IMR-90 (cell line): ENCODE measurements at regions not wholly inside any gene's neighbourhood (a gene's known extent, or its start where the extent isn't known, plus 50 kb on each side); places are given as distances from the start of the nearest gene placed in this dataset.

Experiments used
- ATAC-seq: fragments of 200-7000 bp; cut with Tn5 transposase; 2 replicates; pipeline ENCODE4 v1.9.1; 2020; ENCODE audit warnings: low read depth, mild to moderate bottlenecking, moderate library complexity
- BruUV-seq: library from RNA; stranded (reverse); fragments of 400-500 nt; replicated peaks from 2 replicates; lab custom pipeline; 2021; lab: Mats Ljungman, UMichigan
- CTCF ChIA-PET: fragments of 300-600 bp; formaldehyde crosslinking; extraction: SDS; loops from one replicate; lab custom pipeline; 2021; ENCODE audit warnings: antibody characterized with exemption; lab: Yijun Ruan, JAX
- POLR2A ChIA-PET: fragments of 300-600 bp; sonication (Branson Sonifier 250); formaldehyde crosslinking; loops from one replicate; lab custom pipeline; 2022; ENCODE audit warnings: antibody characterized with exemption; ENCODE audit not compliant: unreplicated experiment; lab: Charles Lee
- DNase-seq: peaks from one replicate; pipeline ENCODE4 v3.0.0; 2013
- H2AFZ ChIP-seq: replicated peaks from 2 replicates; pipeline ENCODE3; 2013; ENCODE audit warnings: low read length, mild to moderate bottlenecking; ENCODE audit not compliant: poor library complexity
- H2AK5ac ChIP-seq: 2 replicates; pipeline ENCODE4 v1.6.1; 2013; ENCODE audit warnings: low read depth, low read length, inconsistent platforms
- H2AK9ac ChIP-seq: replicated peaks from 2 replicates; pipeline ENCODE3; 2013; ENCODE audit warnings: mild to moderate bottlenecking, low read depth, low read length, moderate library complexity; ENCODE audit not compliant: poor library complexity
- H2BK120ac ChIP-seq: 2 replicates; pipeline ENCODE4 v1.6.1; 2013; ENCODE audit warnings: low read depth, low read length, inconsistent platforms
- H2BK15ac ChIP-seq: 3 replicates; pipeline ENCODE4 v1.6.1; 2013; ENCODE audit warnings: low read depth, low read length, inconsistent platforms
- H2BK20ac ChIP-seq: 2 replicates; pipeline ENCODE4 v1.6.1; 2013; ENCODE audit warnings: low read depth, mild to moderate bottlenecking, inconsistent platforms, low read length, moderate library complexity
- H2BK5ac ChIP-seq: 2 replicates; pipeline ENCODE4 v1.6.1; 2013; ENCODE audit warnings: mild to moderate bottlenecking, low read depth, low read length, inconsistent platforms; ENCODE audit not compliant: poor library complexity, severe bottlenecking
- H3K14ac ChIP-seq: replicated peaks from 2 replicates; pipeline ENCODE4 v1.6.1; 2013; ENCODE audit warnings: low read depth, low read length, inconsistent platforms
- H3K18ac ChIP-seq: 2 replicates; pipeline ENCODE4 v1.6.1; 2013; ENCODE audit warnings: low read depth, low read length, control low read depth
- H3K23ac ChIP-seq: 2 replicates; pipeline ENCODE4 v1.6.1; 2013; ENCODE audit warnings: low read depth, low read length, inconsistent platforms
- H3K27ac ChIP-seq: 2 replicates; pipeline ENCODE4 v1.5.1; 2013; ENCODE audit warnings: mild to moderate bottlenecking, control low read depth, low read length; ENCODE audit not compliant: insufficient read depth
- H3K27me3 ChIP-seq: 2 replicates; pipeline ENCODE4 v1.6.1; 2013; ENCODE audit warnings: low read length; ENCODE audit not compliant: control insufficient read depth, insufficient read depth
- H3K36me3 ChIP-seq: 2 replicates; pipeline ENCODE4 v1.6.1; 2013; ENCODE audit warnings: low read length, mixed read lengths; ENCODE audit not compliant: control insufficient read depth, insufficient read depth
- H3K4ac ChIP-seq: 2 replicates; pipeline ENCODE4 v1.6.1; 2013; ENCODE audit warnings: low read depth, low read length, inconsistent platforms
- H3K4me1 ChIP-seq: 2 replicates; pipeline ENCODE4 v1.6.1; 2013; ENCODE audit warnings: low read length, mixed read lengths; ENCODE audit not compliant: control insufficient read depth, insufficient read depth
- H3K4me2 ChIP-seq: 2 replicates; pipeline ENCODE4 v1.6.1; 2013; ENCODE audit warnings: low read depth, mild to moderate bottlenecking, control low read depth, low read length, moderate library complexity
- H3K4me3 ChIP-seq: 2 replicates; pipeline ENCODE4 v1.5.1; 2013; ENCODE audit warnings: low read depth, mild to moderate bottlenecking, control low read depth, low read length, moderate library complexity; ENCODE audit not compliant: insufficient read depth
- H3K56ac ChIP-seq: 2 replicates; pipeline ENCODE4 v1.6.1; 2013; ENCODE audit warnings: low read length, inconsistent platforms; ENCODE audit not compliant: insufficient read depth; ENCODE audit errors: extremely low read depth
- H3K79me1 ChIP-seq, 2 experiments: 2 replicates each; pipeline ENCODE4 v1.6.1; 2013; ENCODE audit warnings: low read length in 2 of 2, inconsistent platforms in 1 of 2, low read depth in 1 of 2
- H3K9ac ChIP-seq: 2 replicates; pipeline ENCODE4 v1.6.1; 2013; ENCODE audit warnings: low read depth, low read length, control low read depth
- H3K9me1 ChIP-seq: 2 replicates; pipeline ENCODE4 v1.6.1; 2013; ENCODE audit warnings: low read length, inconsistent platforms; ENCODE audit not compliant: insufficient read depth
- H3K9me3 ChIP-seq: 2 replicates; pipeline ENCODE4 v1.6.1; 2013; ENCODE audit warnings: low read length; ENCODE audit not compliant: control insufficient read depth, insufficient read depth
- H4K20me1 ChIP-seq: 2 replicates; pipeline ENCODE4 v1.6.1; 2013; ENCODE audit warnings: low read length, inconsistent platforms; ENCODE audit not compliant: insufficient read depth
- H4K5ac ChIP-seq: 2 replicates; pipeline ENCODE4 v1.6.1; 2013; ENCODE audit warnings: mild to moderate bottlenecking, low read depth, low read length, control low read depth
- H4K8ac ChIP-seq, 2 experiments: 2 replicates each; pipeline ENCODE4 v1.6.1; 2013; ENCODE audit warnings: low read depth in 2 of 2, low read length in 2 of 2, control low read depth in 1 of 2, inconsistent platforms in 1 of 2
- H4K91ac ChIP-seq: 2 replicates; pipeline ENCODE4 v1.6.1; 2013; ENCODE audit warnings: low read depth, low read length, inconsistent platforms; ENCODE audit not compliant: insufficient read depth
- BHLHE40 ChIP-seq: fragments of 150-350 bp; IDR thresholded peaks from 2 replicates; pipeline ENCODE4 v1.6.1; 2016; ENCODE audit warnings: mild to moderate bottlenecking, low read depth, low read length
- CEBPB ChIP-seq: IDR thresholded peaks from 2 replicates; pipeline ENCODE4 v1.6.1; 2012; ENCODE audit warnings: low read depth, low read length, improper control_type of control experiment
- CHD1 ChIP-seq: IDR thresholded peaks from 2 replicates; pipeline ENCODE4 v1.6.1; 2012; ENCODE audit warnings: low read depth, low read length, improper control_type of control experiment
- FOS ChIP-seq: fragments of 150-350 bp; IDR thresholded peaks from 2 replicates; pipeline ENCODE4 v1.6.1; 2016; ENCODE audit warnings: low read depth, low read length
- MAFK ChIP-seq: IDR thresholded peaks from 2 replicates; pipeline ENCODE4 v1.6.1; 2012; ENCODE audit warnings: low read depth, low read length, improper control_type of control experiment
- MAZ ChIP-seq: IDR thresholded peaks from 2 replicates; pipeline ENCODE4 v1.6.1; 2012; ENCODE audit warnings: low read depth, mild to moderate bottlenecking, low read length, improper control_type of control experiment, moderate library complexity, borderline replicate concordance
- MXI1 ChIP-seq: IDR thresholded peaks from 2 replicates; pipeline ENCODE4 v1.6.1; 2012; ENCODE audit warnings: low read depth, mild to moderate bottlenecking, low read length, moderate library complexity, borderline replicate concordance
- NFE2L2 ChIP-seq: fragments of 150-350 bp; IDR thresholded peaks from 2 replicates; pipeline ENCODE4 v1.6.1; 2016; ENCODE audit warnings: low read depth, mild to moderate bottlenecking, low read length
- POLR2A ChIP-seq: IDR thresholded peaks from 2 replicates; pipeline ENCODE4 v1.6.1; 2012; ENCODE audit warnings: mild to moderate bottlenecking, low read depth, low read length
- RAD21 ChIP-seq: IDR thresholded peaks from 2 replicates; pipeline ENCODE4 v1.6.1; 2012; ENCODE audit warnings: low read length, improper control_type of control experiment
- RCOR1 ChIP-seq: IDR thresholded peaks from 2 replicates; pipeline ENCODE4 v1.6.1; 2012; ENCODE audit warnings: mild to moderate bottlenecking, low read length, improper control_type of control experiment; ENCODE audit not compliant: insufficient replicate concordance
- RFX5 ChIP-seq: IDR thresholded peaks from 2 replicates; pipeline ENCODE4 v1.8.0; 2012; ENCODE audit warnings: low read depth, mild to moderate bottlenecking, low read length, moderate library complexity
- SMC3 ChIP-seq: fragments of 150-350 bp; IDR thresholded peaks from 2 replicates; pipeline ENCODE4 v1.6.1; 2016; ENCODE audit warnings: low read depth, mild to moderate bottlenecking, antibody characterized with exemption, low read length, moderate library complexity
- WGBS, 2 experiments: methylation state at CpG; one replicate each; pipeline versions ENCODE4 v1.1.5 to v1.1.7; 2013; ENCODE audit warnings: missing lambda C conversion rate in 2 of 2; ENCODE audit not compliant: insufficient read length in 1 of 2; ENCODE audit errors: extremely low coverage in 2 of 2; 5-methylcytosine and 5-hydroxymethylcytosine counted together
- dilution Hi-C: fragments of 300-500 bp; cut with HindIII; formaldehyde crosslinking; loops from one replicate; pipeline ENCODE4 v1.14.3; 2018; ENCODE audit warnings: low sequenced_read_pairs; ENCODE audit not compliant: unreplicated experiment
- in situ Hi-C: fragments of 300-500 bp; cut with MboI; formaldehyde crosslinking; loops from 3 replicates; pipeline ENCODE4 v1.14.3; 2019; ENCODE audit warnings: low sequenced_read_pairs, inconsistent platforms, mixed read lengths
- intact Hi-C: fragments of 100-400 bp; cut with micrococcal nuclease; formaldehyde crosslinking; loops from 2 replicates; pipeline ENCODE4 v1.10.0; 2022
- TF ChIP-seq, protein P1 (sequence below): fragments of 150-350 bp; IDR thresholded peaks from 2 replicates; pipeline ENCODE4 v1.6.1; 2016; ENCODE audit warnings: low read depth, mild to moderate bottlenecking, low read length, moderate library complexity, borderline replicate concordance
- TF ChIP-seq, protein P2 (sequence below): fragments of 150-350 bp; IDR thresholded peaks from 2 replicates; pipeline ENCODE4 v1.6.1; 2017; ENCODE audit warnings: mild to moderate bottlenecking, antibody characterized with exemption, low read length, low read depth
- TF ChIP-seq, protein P3 (sequence below): conservative IDR thresholded peaks from 2 replicates; pipeline ENCODE4 v1.5.1; 2012; ENCODE audit warnings: mild to moderate bottlenecking, low read depth, low read length, improper control_type of control experiment

DNA sequence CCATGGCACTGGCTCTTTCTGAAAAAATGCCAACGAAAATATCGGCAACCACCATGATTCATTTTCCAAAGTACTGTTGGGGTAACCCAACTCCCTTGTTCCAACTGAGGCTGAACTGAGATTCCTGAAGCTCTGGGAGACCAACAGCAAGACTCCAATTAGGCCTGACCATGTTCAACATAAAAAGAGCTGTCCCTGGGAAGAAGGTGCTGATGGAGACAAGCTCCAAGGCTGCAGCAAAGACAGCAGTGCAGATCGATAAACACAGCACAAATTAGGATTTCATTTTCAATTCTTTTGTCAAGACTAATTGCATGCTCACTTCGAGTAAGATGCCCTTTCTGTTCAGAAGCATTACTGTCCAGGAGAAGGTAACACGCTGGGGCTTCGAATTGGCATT is 968.0 kb downstream of the UQCRFS1 start:
- H2BK15ac ChIP-seq = no peak overlapping the region
- H2BK5ac ChIP-seq = no peak overlapping the region
- WGBS, 2 experiments = 60% methylated on average over 1 of the region's 6 CpGs; no CpG with 5 or more reads in 1 of the 2 experiments
- no peak overlapping the region for H4K5ac ChIP-seq
- H3K79me1 ChIP-seq = no peaks in the 10 kb centered on the region
- H3K4me2 ChIP-seq = no peak overlapping the region
- H3K27ac ChIP-seq = no peak overlapping the region
- H3K23ac ChIP-seq = no peak overlapping the region
- no peak overlapping the region for H3K56ac ChIP-seq
- H3K18ac ChIP-seq = no peak overlapping the region
- no peaks in the 10 kb centered on the region for H3K4me1 ChIP-seq
- no peak overlapping the region for H3K4ac ChIP-seq
- H2AK5ac ChIP-seq = no peak overlapping the region
- H3K9me1 ChIP-seq = no peaks in the 10 kb centered on the region
- no peak for ATAC-seq
- BruUV-seq = no TSS peak
- no peaks in the 10 kb centered on the region for H3K36me3 ChIP-seq
- TF ChIP-seq RFX5 (no peak), NFE2L2 (no peak), POLR2A (no peak), RCOR1 (no peak), MXI1 (no peak), BHLHE40 (no peak), RAD21 (no peak), SMC3 (no peak), MAZ (no peak), FOS (no peak), CHD1 (no peak), CEBPB (no peak), MAFK (no peak)
- TF ChIP-seq, protein P1, sequence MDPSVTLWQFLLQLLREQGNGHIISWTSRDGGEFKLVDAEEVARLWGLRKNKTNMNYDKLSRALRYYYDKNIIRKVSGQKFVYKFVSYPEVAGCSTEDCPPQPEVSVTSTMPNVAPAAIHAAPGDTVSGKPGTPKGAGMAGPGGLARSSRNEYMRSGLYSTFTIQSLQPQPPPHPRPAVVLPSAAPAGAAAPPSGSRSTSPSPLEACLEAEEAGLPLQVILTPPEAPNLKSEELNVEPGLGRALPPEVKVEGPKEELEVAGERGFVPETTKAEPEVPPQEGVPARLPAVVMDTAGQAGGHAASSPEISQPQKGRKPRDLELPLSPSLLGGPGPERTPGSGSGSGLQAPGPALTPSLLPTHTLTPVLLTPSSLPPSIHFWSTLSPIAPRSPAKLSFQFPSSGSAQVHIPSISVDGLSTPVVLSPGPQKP = no peak
- TF ChIP-seq, protein P2, sequence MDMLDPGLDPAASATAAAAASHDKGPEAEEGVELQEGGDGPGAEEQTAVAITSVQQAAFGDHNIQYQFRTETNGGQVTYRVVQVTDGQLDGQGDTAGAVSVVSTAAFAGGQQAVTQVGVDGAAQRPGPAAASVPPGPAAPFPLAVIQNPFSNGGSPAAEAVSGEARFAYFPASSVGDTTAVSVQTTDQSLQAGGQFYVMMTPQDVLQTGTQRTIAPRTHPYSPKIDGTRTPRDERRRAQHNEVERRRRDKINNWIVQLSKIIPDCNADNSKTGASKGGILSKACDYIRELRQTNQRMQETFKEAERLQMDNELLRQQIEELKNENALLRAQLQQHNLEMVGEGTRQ = no peak
- TF ChIP-seq, protein P3, sequence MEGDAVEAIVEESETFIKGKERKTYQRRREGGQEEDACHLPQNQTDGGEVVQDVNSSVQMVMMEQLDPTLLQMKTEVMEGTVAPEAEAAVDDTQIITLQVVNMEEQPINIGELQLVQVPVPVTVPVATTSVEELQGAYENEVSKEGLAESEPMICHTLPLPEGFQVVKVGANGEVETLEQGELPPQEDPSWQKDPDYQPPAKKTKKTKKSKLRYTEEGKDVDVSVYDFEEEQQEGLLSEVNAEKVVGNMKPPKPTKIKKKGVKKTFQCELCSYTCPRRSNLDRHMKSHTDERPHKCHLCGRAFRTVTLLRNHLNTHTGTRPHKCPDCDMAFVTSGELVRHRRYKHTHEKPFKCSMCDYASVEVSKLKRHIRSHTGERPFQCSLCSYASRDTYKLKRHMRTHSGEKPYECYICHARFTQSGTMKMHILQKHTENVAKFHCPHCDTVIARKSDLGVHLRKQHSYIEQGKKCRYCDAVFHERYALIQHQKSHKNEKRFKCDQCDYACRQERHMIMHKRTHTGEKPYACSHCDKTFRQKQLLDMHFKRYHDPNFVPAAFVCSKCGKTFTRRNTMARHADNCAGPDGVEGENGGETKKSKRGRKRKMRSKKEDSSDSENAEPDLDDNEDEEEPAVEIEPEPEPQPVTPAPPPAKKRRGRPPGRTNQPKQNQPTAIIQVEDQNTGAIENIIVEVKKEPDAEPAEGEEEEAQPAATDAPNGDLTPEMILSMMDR = no peak
- H3K9ac ChIP-seq = no peak overlapping the region
- dilution Hi-C loops = no loop called here
- POLR2A ChIA-PET = no interaction called here
- no peak overlapping the region for H3K14ac ChIP-seq
- intact Hi-C loops = no loop called here
- no peak overlapping the region for H2AK9ac ChIP-seq
- no peaks in the 10 kb centered on the region for H3K27me3 ChIP-seq
- H2BK120ac ChIP-seq = no peak overlapping the region
- CTCF ChIA-PET = no interaction called here
- DNase-seq = no peak
- no peak overlapping the region for H2BK20ac ChIP-seq
- H3K9me3 ChIP-seq = peaks cover 24% of the 10 kb centered on the region
- in situ Hi-C loops = no loop called here
- H4K20me1 ChIP-seq = no peaks in the 10 kb centered on the region
- H3K4me3 ChIP-seq = no peak overlapping the region
- H4K8ac ChIP-seq = no peak overlapping the region
- H4K91ac ChIP-seq = no peak overlapping the region
- no peak overlapping the region for H2AFZ ChIP-seq
